Nephron progenitor cell (in vitro differentiated cells): ENCODE measurements at regions not wholly inside any gene's neighbourhood (a gene's known extent, or its start where the extent isn't known, plus 50 kb on each side); places are given as distances from the start of the nearest gene placed in this dataset.

Source experiments
- DNase-seq: peaks from one replicate; pipeline ENCODE4 v3.0.0; 2021
- H3K27ac Mint-ChIP-seq: 2 replicates; pipeline ENCODE4 v1.8.0; 2021; ENCODE audit warnings: mild to moderate bottlenecking, moderate library complexity, mixed read lengths
- H3K27me3 Mint-ChIP-seq: 2 replicates; pipeline ENCODE4 v1.8.0; 2021; ENCODE audit warnings: mild to moderate bottlenecking, low read depth, mixed read lengths; ENCODE audit not compliant: poor library complexity
- H3K36me3 Mint-ChIP-seq: 2 replicates; pipeline ENCODE4 v1.8.0; 2021; ENCODE audit warnings: low read depth, mixed read lengths
- H3K4me1 Mint-ChIP-seq: 2 replicates; pipeline ENCODE4 v1.8.0; 2021; ENCODE audit warnings: mixed read lengths
- H3K4me3 Mint-ChIP-seq: 2 replicates; pipeline ENCODE4 v1.8.0; 2021; ENCODE audit warnings: mild to moderate bottlenecking, moderate library complexity, mixed read lengths
- H3K9me3 Mint-ChIP-seq: 2 replicates; pipeline ENCODE4 v1.8.0; 2021; ENCODE audit warnings: mild to moderate bottlenecking, moderate library complexity, mixed read lengths
- CTCF ChIP-seq: fragments of 200-600 bp; sonication (generic); IDR thresholded peaks from 2 replicates; pipeline ENCODE4 v1.5.0; 2021; ENCODE audit warnings: antibody characterized with exemption

- Mint-ChIP-seq H3K27ac (no peak overlapping the region), H3K27me3 (peaks cover 3% of the 10 kb centered on the region), H3K9me3 (no peaks in the 10 kb centered on the region), H3K36me3 (no peaks in the 10 kb centered on the region), H3K4me1 (no peaks in the 10 kb centered on the region), H3K4me3 (no peak overlapping the region)
- no peak for TF ChIP-seq CTCF
- DNase-seq: no peak
Observed at GRCh38 chr4:44002368-44002767, 446.2 kb downstream of the KCTD8 start.

GRCh38 chr4:44016570-44017421 is 431.8 kb downstream of the KCTD8 start:
- no peak for TF ChIP-seq CTCF
- H3K9me3 Mint-ChIP-seq: no peaks in the 10 kb centered on the region
- no peak overlapping the region for H3K27ac Mint-ChIP-seq
- DNase-seq: no peak
- H3K4me1 Mint-ChIP-seq: no peaks in the 10 kb centered on the region
- no peaks in the 10 kb centered on the region for H3K36me3 Mint-ChIP-seq
- no peak overlapping the region for H3K4me3 Mint-ChIP-seq
- no peaks in the 10 kb centered on the region for H3K27me3 Mint-ChIP-seq

GRCh38 chr4:44017422-44017739 is 431.2 kb downstream of the KCTD8 start:
- H3K4me1 Mint-ChIP-seq: no peaks in the 10 kb centered on the region
- H3K36me3 Mint-ChIP-seq: no peaks in the 10 kb centered on the region
- no peak overlapping the region for H3K27ac Mint-ChIP-seq
- no peak overlapping the region for H3K4me3 Mint-ChIP-seq
- TF ChIP-seq CTCF: no peak
- no peak for DNase-seq
- no peaks in the 10 kb centered on the region for H3K27me3 Mint-ChIP-seq
- H3K9me3 Mint-ChIP-seq: no peaks in the 10 kb centered on the region

GRCh38 chr4:44019721-44020120 is 428.9 kb downstream of the KCTD8 start:
- Mint-ChIP-seq H3K36me3 (no peaks in the 10 kb centered on the region), H3K4me3 (no peak overlapping the region), H3K27ac (no peak overlapping the region), H3K9me3 (no peaks in the 10 kb centered on the region), H3K27me3 (no peaks in the 10 kb centered on the region), H3K4me1 (no peaks in the 10 kb centered on the region)
- no peak for DNase-seq
- TF ChIP-seq CTCF: no peak

- H3K4me1 Mint-ChIP-seq: no peaks in the 10 kb centered on the region
- no peak overlapping the region for H3K4me3 Mint-ChIP-seq
- no peak for TF ChIP-seq CTCF
- no peak overlapping the region for H3K27ac Mint-ChIP-seq
- DNase-seq: no peak
- no peaks in the 10 kb centered on the region for H3K36me3 Mint-ChIP-seq
- H3K9me3 Mint-ChIP-seq: no peaks in the 10 kb centered on the region
- H3K27me3 Mint-ChIP-seq: no peaks in the 10 kb centered on the region
Observed at GRCh38 chr4:44025376-44026020, 423.1 kb downstream of the KCTD8 start.

- Mint-ChIP-seq H3K36me3 (no peaks in the 10 kb centered on the region), H3K27me3 (no peaks in the 10 kb centered on the region), H3K9me3 (no peaks in the 10 kb centered on the region), H3K4me1 (no peaks in the 10 kb centered on the region), H3K27ac (no peak overlapping the region), H3K4me3 (no peak overlapping the region)
- TF ChIP-seq CTCF: no peak
- DNase-seq: no peak
Observed at GRCh38 chr4:44038811-44039210, 409.8 kb downstream of the KCTD8 start.
